ENCODE measurements at regions not wholly inside any gene's neighbourhood (a gene's known extent, or its start where the extent isn't known, plus 50 kb on each side); places are given as distances from the start of the nearest gene placed in this dataset.

DNA sequence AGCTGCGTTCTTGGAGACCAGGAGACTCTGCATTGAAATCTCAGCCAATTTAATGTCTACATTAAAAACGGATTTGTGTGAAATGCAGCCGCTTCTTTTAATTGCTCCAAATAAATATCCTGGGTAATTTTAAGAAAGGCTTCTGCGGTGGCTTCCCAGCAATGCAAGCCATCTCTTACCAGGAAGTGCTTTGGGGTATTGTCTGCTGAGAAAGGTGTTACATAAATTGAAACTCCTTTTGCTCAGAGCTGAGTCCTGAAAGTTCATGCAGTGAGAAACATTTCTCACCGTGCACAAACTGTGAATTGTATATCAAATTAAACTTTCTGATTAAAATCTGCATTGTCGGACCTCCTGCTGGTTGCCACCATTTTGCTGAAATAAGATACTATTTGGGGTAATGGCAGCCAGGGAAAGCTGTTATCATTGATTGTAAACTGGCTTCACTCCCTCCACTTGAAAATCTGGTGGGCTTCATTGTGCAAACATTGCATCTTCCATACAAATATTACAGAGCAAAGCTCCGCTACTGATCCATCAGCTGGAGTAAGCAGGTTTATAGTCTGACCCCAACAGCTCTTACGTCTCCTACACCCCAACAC lies 59.5 kb downstream of the ZIC5 start:
- TF ChIP-seq ELF4 (IDR thresholded peaks at IDR 0.05) (no peak), BHLHE40 (IDR thresholded peaks at IDR 0.05; ENCODE audit: borderline replicate concordance) (no peak), SP1 (IDR thresholded peaks at IDR 0.05) (no peak), ZNF384 (IDR thresholded peaks at IDR 0.05) (no peak), SUZ12 (IDR thresholded peaks at IDR 0.05) (no peak), HDGF (IDR thresholded peaks at IDR 0.05; ENCODE audit: borderline replicate concordance) (no peak), NFRKB (IDR thresholded peaks at IDR 0.05) (no peak), CTBP1 (IDR thresholded peaks at IDR 0.05; ENCODE audit: borderline replicate concordance) (no peak), L3MBTL2 (conservative IDR thresholded peaks at IDR 0.05) (no peak), FOXM1 (IDR thresholded peaks at IDR 0.05; ENCODE audit: borderline replicate concordance) (no peak)

Measured in HEK293T (cell line).